ENCODE measurements at regions not wholly inside any gene's neighbourhood (a gene's known extent, or its start where the extent isn't known, plus 50 kb on each side); places are given as distances from the start of the nearest gene placed in this dataset.

GRCh38 chr11:110921742-110922521 is 209.7 kb upstream of the ARHGAP20 start:
- no peak for TF ChIP-seq CTCF (IDR thresholded peaks at IDR 0.05)
- no peak for TF ChIP-seq EZH2 (IDR thresholded peaks at IDR 0.05)
- TF ChIP-seq EZH2phosphoT487 (IDR thresholded peaks at IDR 0.05), result no peak
